Heart left ventricle (tissue), 16 donors: ENCODE measurements at regions not wholly inside any gene's neighbourhood (a gene's known extent, or its start where the extent isn't known, plus 50 kb on each side); places are given as distances from the start of the nearest gene placed in this dataset.

ENCODE experiments used
- ATAC-seq, 4 donors: fragments of 200-7000 bp; cut with Tn5 transposase; one replicate each; pipeline ENCODE4 v1.9.1; 2020 to 2022; ENCODE audit warnings: moderate library complexity in 4 of 4, mild to moderate bottlenecking in 3 of 4, moderate number of reproducible peaks in 1 of 4
- DNase-seq, 5 donors: peaks; one replicate each; pipeline ENCODE4 v3.0.0-alpha.2; 2020
- H3K27ac ChIP-seq, 12 donors: fragments of 200-600 bp; sonication (generic) in 4 of 12; one replicate each; pipeline versions ENCODE4 v1.5.0 to v1.8.0; 2016 to 2022; ENCODE audit warnings: mild to moderate bottlenecking in 2 of 12
- H3K27me3 ChIP-seq, 9 donors: fragments of 200-600 bp; sonication (generic) in 2 of 9; one replicate each; pipeline versions ENCODE4 v1.5.1 to v1.8.0; 2016 to 2022; ENCODE audit warnings: mild to moderate bottlenecking in 3 of 9
- H3K36me3 ChIP-seq, 9 donors: fragments of 200-600 bp; sonication (generic) in 2 of 9; one replicate each; pipeline versions ENCODE4 v1.5.0 to v1.8.0; 2018 to 2022; ENCODE audit warnings: mild to moderate bottlenecking in 2 of 9
- H3K4me1 ChIP-seq, 12 donors: fragments of 200-600 bp; sonication (generic) in 4 of 12; one replicate each; pipeline versions ENCODE4 v1.5.0 to v1.8.0; 2016 to 2022; ENCODE audit warnings: mild to moderate bottlenecking in 3 of 12
- H3K4me3 ChIP-seq, 12 donors: fragments of 200-600 bp; sonication (generic) in 4 of 12; one replicate each; pipeline versions ENCODE4 v1.5.0 to v1.8.0; 2017 to 2022; ENCODE audit warnings: mild to moderate bottlenecking in 9 of 12, moderate library complexity in 4 of 12
- H3K9me3 ChIP-seq, 12 donors: fragments of 200-600 bp; sonication (generic) in 4 of 12; one replicate each; pipeline versions ENCODE4 v1.5.0 to v1.8.0; 2016 to 2022; ENCODE audit warnings: mild to moderate bottlenecking in 1 of 12
- CTCF ChIP-seq, 12 donors: fragments of 200-600 bp; sonication (generic) in 4 of 12; IDR thresholded peaks; one replicate each; pipeline versions ENCODE4 v1.5.0 to v1.8.0; 2018 to 2022; ENCODE audit warnings: antibody characterized with exemption in 12 of 12, mild to moderate bottlenecking in 5 of 12
- POLR2A ChIP-seq, 2 donors: fragments of 450-650 bp; IDR thresholded peaks; one replicate each; pipeline ENCODE4 v1.6.1; 2017; ENCODE audit warnings: antibody characterized with exemption in 2 of 2, mild to moderate bottlenecking in 2 of 2, moderate library complexity in 2 of 2
- WGBS, 4 donors: extraction: QIAGEN DNeasy Blood & Tissue Kit in 2 of 4; methylation state at CpG; one replicate each; pipeline versions ENCODE4 v1.1.5 to v1.1.7; 2013 to 2018; 5-methylcytosine and 5-hydroxymethylcytosine counted together
- intact Hi-C, 10 donors: fragments of 100-400 bp; cut with DNase I; formaldehyde crosslinking; loops; one replicate each; pipeline versions ENCODE4 v1.11.1 to v1.14.2; 2022
- donor health status: ischemic (EF 13 %, LVEDD 7.1; RV severe dilation, severe dysfunction).
- donor health status: healthy with polysubstance abuse.
- donor health status: DM: no; HTN: yes; CAD: no.
- donor health status: DM: no; HTN: no; CAD: no.
- donor health status: ischemic (EF 25% LVEDD 6.9; RV normal size, moderate dysfunction).
- donor health status: ischemic (EF 25% LVEDD 5.7; RV mildly dilated, moderate dysfunction).
- donor health status: healthy.
- donor health status: DM: yes; HTN: yes; CAD: no.
- donor health status: ischemic (EF 35%, LVEDD 5.7; RV mildly dilated, moderate dysfunction).
- donor health status: nonischemic (EF 11% LVEDD 7.7; RV severe dilation, severe dysfunction).
- donor health status: DM: yes; HTN: yes; CAD: no.
- donor health status: PGD.
- donor health status: ischemic (EF 29% LVEDD 5.4; RV normal size, mild dysfunction).
- donor health status: nonischemic (EF 23%, LVEDD 6.1; RV moderate dilation, normal function).

- peak; percentile 32 to 80 (median 57) for ATAC-seq
- Histone ChIP-seq H3K4me3 (no peak overlapping the region), H3K36me3 (no peaks in the 10 kb centered on the region), H3K27me3 (no peaks in the 10 kb centered on the region), H3K27ac (peak overlapping the region in 2 of 12 donors; percentile 9 to 86), H3K4me1 (peaks cover 0 to 27% (median 0%) of the 10 kb centered on the region in 12 donors), H3K9me3 (no peaks in the 10 kb centered on the region)
- peak in 3 of 5 donors; percentile 27 to 48 (median 32) for DNase-seq
- 82 to 94% (median 86%) methylated on average over 5 of the region's 5 CpGs for WGBS, 4 donors
- intact Hi-C loops, result no loop called here
- no peak for TF ChIP-seq CTCF (IDR thresholded peaks at IDR 0.05)
- no peak for TF ChIP-seq POLR2A (IDR thresholded peaks at IDR 0.05)
Measured at GRCh38 chr6:109891924-109892323, 86.2 kb upstream of the GPR6 start.

DNA sequence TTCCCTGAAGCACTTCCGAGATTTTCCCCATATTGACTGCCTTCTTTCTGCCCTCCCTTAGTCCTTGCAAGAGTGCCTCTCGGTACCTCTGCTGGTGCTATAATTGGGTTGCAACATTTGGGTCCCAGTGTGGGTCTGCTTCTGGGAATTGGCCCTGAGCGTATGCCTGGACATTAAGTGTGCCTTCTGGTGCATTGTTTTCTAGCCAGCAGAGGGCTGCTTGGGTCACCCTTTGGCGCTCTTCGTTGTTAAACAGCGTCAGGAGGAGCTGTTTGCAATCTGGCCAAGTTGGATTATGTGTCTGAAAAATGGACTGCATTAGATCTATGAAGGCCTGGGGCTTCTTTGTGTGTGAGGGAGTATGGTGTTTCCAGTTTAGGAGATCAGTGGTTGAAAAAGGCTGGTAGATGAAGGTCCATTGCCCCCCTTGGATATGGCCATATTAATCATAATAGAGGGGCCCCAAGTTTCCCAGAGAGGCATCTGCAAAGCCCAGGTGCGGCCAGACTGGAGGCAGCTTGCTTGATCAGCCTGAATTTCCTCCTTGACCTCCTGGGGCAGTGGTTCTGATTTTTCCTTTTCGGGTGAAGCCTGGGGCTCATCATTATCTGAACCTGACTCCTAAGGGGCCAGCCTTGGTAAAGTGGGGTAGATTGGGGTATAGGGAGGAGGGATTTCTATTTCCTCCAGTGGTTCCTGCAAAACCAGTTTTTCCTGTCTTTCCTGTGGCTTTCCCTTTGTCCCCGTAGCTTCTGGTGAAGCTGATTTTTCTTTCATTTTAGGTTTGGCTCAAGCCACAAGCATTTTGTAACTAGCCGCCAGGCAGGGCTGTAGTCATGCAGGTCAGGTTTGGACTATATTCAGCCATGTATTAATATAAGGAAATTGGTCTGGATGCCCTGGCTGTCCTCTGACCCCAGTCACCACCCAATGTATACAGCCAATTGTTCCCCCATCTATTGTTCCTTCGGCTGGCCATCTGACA lies 85.4 kb upstream of the GPR6 start:
- ATAC-seq (no peak), DNase-seq (no peak)
- 63 to 74% (median 70%) methylated on average over 11 of the region's 11 CpGs for WGBS, 4 donors
- Histone ChIP-seq H3K4me3 (no peak overlapping the region), H3K27ac (peak overlapping the region in 3 of 12 donors; percentile 9 to 86 (median 12)), H3K36me3 (no peaks in the 10 kb centered on the region), H3K4me1 (peaks cover 0 to 27% (median 0%) of the 10 kb centered on the region in 12 donors), H3K27me3 (no peaks in the 10 kb centered on the region), H3K9me3 (no peaks in the 10 kb centered on the region)
- intact Hi-C loops, result no loop called here
- TF ChIP-seq POLR2A (IDR thresholded peaks at IDR 0.05) (no peak), CTCF (IDR thresholded peaks at IDR 0.05) (no peak)

DNA sequence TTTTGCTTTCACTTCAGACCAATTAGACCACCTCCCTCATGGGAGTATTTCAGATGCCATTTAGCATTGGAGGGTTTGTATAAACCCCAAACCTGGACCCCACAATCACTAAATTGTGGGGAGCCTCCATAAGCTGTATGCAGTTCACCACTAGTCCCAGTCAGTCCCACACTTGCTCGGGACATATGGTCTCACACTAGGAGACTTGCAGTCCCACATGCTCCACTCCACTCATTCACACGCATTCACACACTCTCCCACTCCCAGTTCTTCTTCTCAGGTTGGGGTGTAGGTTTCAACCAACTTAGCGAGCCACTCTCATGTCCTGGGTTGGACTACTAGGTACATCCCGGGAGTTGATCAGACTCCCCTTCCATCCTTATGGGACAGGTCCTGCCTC lies 84.5 kb upstream of the GPR6 start:
- intact Hi-C loops, result no loop called here
- DNase-seq (no peak), ATAC-seq (no peak)
- TF ChIP-seq CTCF (IDR thresholded peaks at IDR 0.05) (no peak), POLR2A (IDR thresholded peaks at IDR 0.05) (no peak)
- Histone ChIP-seq H3K4me1 (peaks cover 0 to 27% (median 0%) of the 10 kb centered on the region in 12 donors), H3K36me3 (no peaks in the 10 kb centered on the region), H3K4me3 (no peak overlapping the region), H3K27ac (peak overlapping the region in 4 of 12 donors; percentile 12 to 86 (median 18)), H3K27me3 (no peaks in the 10 kb centered on the region), H3K9me3 (no peaks in the 10 kb centered on the region)
- WGBS, 4 donors, result 91 to 98% (median 92%) methylated on average over 4 of the region's 4 CpGs

GRCh38 chr6:109894181-109894580 lies 83.9 kb upstream of the GPR6 start:
- no peak for DNase-seq
- Histone ChIP-seq H3K36me3 (no peaks in the 10 kb centered on the region), H3K27me3 (no peaks in the 10 kb centered on the region), H3K9me3 (no peaks in the 10 kb centered on the region), H3K27ac (peak overlapping the region in 4 of 12 donors; percentile 12 to 86 (median 18)), H3K4me1 (peaks cover 0 to 27% (median 0%) of the 10 kb centered on the region in 12 donors), H3K4me3 (no peak overlapping the region)
- intact Hi-C loops, result no loop called here
- peak in 2 of 4 donors; percentile 50 to 59 for ATAC-seq
- TF ChIP-seq POLR2A (IDR thresholded peaks at IDR 0.05), result no peak
- no peak for TF ChIP-seq CTCF (IDR thresholded peaks at IDR 0.05)
- 94 to 98% (median 97%) methylated on average over 5 of the region's 5 CpGs for WGBS, 4 donors
